Fibroblast of lung (primary cell): ENCODE measurements at regions not wholly inside any gene's neighbourhood (a gene's known extent, or its start where the extent isn't known, plus 50 kb on each side); places are given as distances from the start of the nearest gene placed in this dataset.

Experiments used
- DNase-seq, 2 donors: peaks; one replicate each; pipeline versions ENCODE4 v3.0.0 to v3.0.0-alpha.2; 2010; ENCODE audit warnings: low read depth in 2 of 2
- H2AFZ ChIP-seq: 2 replicates; pipeline ENCODE4 v1.5.1; 2012; ENCODE audit warnings: low read length, control low read depth, inconsistent platforms
- H3K27ac ChIP-seq: 2 replicates; pipeline ENCODE4 v1.5.1; 2011; ENCODE audit warnings: low read length, control low read depth; ENCODE audit not compliant: insufficient read depth
- H3K27me3 ChIP-seq: 2 replicates; pipeline ENCODE4 v1.5.1; 2011; ENCODE audit warnings: mild to moderate bottlenecking, low read length; ENCODE audit not compliant: control insufficient read depth, insufficient read depth
- H3K36me3 ChIP-seq: 2 replicates; pipeline ENCODE4 v1.5.1; 2011; ENCODE audit warnings: low read length; ENCODE audit not compliant: control insufficient read depth, insufficient read depth
- H3K4me1 ChIP-seq: 2 replicates; pipeline ENCODE4 v1.5.1; 2011; ENCODE audit warnings: low read length; ENCODE audit not compliant: control insufficient read depth, insufficient read depth; ENCODE audit errors: extremely low read depth
- H3K4me2 ChIP-seq: 2 replicates; pipeline ENCODE4 v1.5.1; 2011; ENCODE audit warnings: low read length, control low read depth; ENCODE audit not compliant: insufficient read depth; ENCODE audit errors: extremely low read depth
- H3K4me3 ChIP-seq, 4 experiments: fragments of 200-600 bp in 1 of 4; sonication (generic) in 1 of 4; replicated peaks in 1 of 4; 2 replicates each; pipeline ENCODE4 v1.5.1; 2011 to 2016; ENCODE audit warnings: low read length in 4 of 4, low read depth in 3 of 4, mild to moderate bottlenecking in 3 of 4, control low read depth in 2 of 4, inconsistent platforms in 1 of 4, mixed read lengths in 1 of 4; ENCODE audit not compliant: insufficient read depth in 1 of 4; ENCODE audit errors: control extremely low read depth in 1 of 4
- H3K79me2 ChIP-seq: 2 replicates; pipeline ENCODE4 v1.5.1; 2012; ENCODE audit warnings: mild to moderate bottlenecking, low read length, inconsistent platforms; ENCODE audit not compliant: control insufficient read depth, insufficient read depth
- H3K9ac ChIP-seq: 2 replicates; pipeline ENCODE4 v1.5.1; 2011; ENCODE audit warnings: mild to moderate bottlenecking, low read length, control low read depth; ENCODE audit not compliant: insufficient read depth
- H3K9me3 ChIP-seq: 2 replicates; pipeline ENCODE4 v1.5.1; 2012; ENCODE audit warnings: low read depth, low read length; ENCODE audit not compliant: control insufficient read depth, insufficient read depth
- H4K20me1 ChIP-seq: 2 replicates; pipeline ENCODE4 v1.5.1; 2011; ENCODE audit warnings: low read length; ENCODE audit not compliant: control insufficient read depth, insufficient read depth; ENCODE audit errors: extremely low read depth
- CTCF ChIP-seq, 2 donors: IDR thresholded peaks in 1 of 2; conservative IDR thresholded peaks in 1 of 2; 1 replicate in 1 of 2; 2 replicates in 1 of 2; pipeline ENCODE4 v1.5.1; 2011 to 2012; ENCODE audit warnings: low read length in 2 of 2, control low read depth in 1 of 2, inconsistent platforms in 1 of 2, low read depth in 1 of 2, mild to moderate bottlenecking in 1 of 2
- EZH2 ChIP-seq: IDR thresholded peaks from 2 replicates; pipeline ENCODE4 v1.5.1; 2012; ENCODE audit warnings: low read length, control low read depth, mild to moderate bottlenecking; ENCODE audit errors: missing control alignments

DNA sequence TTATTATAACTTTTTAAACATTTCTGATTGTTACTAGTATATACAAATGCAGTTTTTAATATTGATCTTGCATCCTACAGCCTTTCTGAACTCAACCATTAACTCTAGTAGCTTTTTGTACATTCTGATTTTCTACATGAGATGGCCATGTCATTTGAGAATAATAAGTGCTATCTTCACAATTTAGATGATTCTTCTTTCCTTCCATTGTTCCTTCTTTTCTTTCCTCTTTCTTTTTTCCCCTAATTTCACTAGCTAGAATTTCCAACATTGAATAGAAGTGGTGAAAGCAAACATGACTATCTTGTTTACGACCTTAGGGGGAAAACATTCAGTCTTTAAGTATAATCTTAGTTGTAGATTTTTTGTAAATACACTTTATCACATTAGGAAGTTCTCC, 128.2 kb upstream of the PRSS16 start:
- Histone ChIP-seq H4K20me1 (no peaks in the 10 kb centered on the region), H3K4me2 (no peak overlapping the region), H3K4me3 (no peak overlapping the region), H3K4me1 (no peaks in the 10 kb centered on the region), H3K9ac (no peak overlapping the region), H2AFZ (no peak overlapping the region), H3K9me3 (no peaks in the 10 kb centered on the region), H3K27ac (no peak overlapping the region), H3K27me3 (no peaks in the 10 kb centered on the region), H3K79me2 (no peaks in the 10 kb centered on the region), H3K36me3 (no peaks in the 10 kb centered on the region)
- no peak for DNase-seq
- TF ChIP-seq EZH2 (no peak), CTCF (conservative IDR thresholded peaks at IDR 0.05 in 1 of 2, IDR thresholded peaks at IDR 0.05 in 1 of 2; ENCODE audit: low read depth in 1 of 2, low read length in 2 of 2) (no peak)

DNA sequence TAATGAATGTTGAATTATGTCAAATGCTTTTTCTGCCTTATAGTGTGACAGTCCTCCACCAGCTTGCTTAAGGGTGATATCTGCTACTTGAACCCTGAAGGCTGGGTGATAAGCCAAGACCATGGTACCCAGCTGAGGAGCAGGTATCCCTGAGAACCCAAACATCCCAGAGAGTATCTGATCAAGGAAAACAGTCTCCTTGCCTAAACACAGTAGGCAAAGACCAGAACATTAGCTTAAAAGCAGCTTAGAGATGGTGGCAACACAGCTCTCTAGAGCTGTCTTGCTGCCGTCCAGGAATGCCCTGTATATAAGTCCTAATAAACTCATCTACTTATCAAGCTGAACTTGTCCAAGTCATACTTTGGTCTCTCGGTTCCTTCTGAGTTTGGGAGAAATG, 127.7 kb upstream of the PRSS16 start:
- no peaks in the 10 kb centered on the region for H3K9me3 ChIP-seq
- H3K4me2 ChIP-seq, result no peak overlapping the region
- H4K20me1 ChIP-seq, result no peaks in the 10 kb centered on the region
- no peak for DNase-seq
- H3K27me3 ChIP-seq, result no peaks in the 10 kb centered on the region
- no peak overlapping the region for H3K9ac ChIP-seq
- TF ChIP-seq CTCF (conservative IDR thresholded peaks at IDR 0.05 in 1 of 2, IDR thresholded peaks at IDR 0.05 in 1 of 2; ENCODE audit: low read depth in 1 of 2, low read length in 2 of 2), result no peak
- TF ChIP-seq EZH2, result no peak
- H3K36me3 ChIP-seq, result no peaks in the 10 kb centered on the region
- no peak overlapping the region for H3K4me3 ChIP-seq
- H3K27ac ChIP-seq, result no peak overlapping the region
- H2AFZ ChIP-seq, result no peak overlapping the region
- H3K4me1 ChIP-seq, result no peaks in the 10 kb centered on the region
- H3K79me2 ChIP-seq, result no peaks in the 10 kb centered on the region

DNA sequence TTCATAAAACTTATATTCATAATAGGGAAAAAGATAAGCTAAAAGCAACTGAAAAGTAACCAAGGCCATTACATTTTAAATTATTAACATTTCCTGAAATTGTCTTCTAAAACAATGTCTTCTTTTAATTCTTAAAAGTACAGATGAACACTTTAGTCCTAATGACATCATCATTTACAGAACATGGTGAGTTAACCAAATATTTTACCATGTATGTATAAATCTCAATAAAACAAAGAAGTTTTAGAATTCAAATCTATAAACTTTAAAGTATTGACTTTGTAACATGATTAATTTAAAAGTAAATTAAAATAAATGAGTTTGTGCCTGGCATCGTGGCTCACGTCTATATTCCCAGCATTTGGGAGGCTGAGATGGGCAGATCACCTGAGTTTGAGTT, 125.9 kb upstream of the PRSS16 start:
- Histone ChIP-seq H3K9ac (no peak overlapping the region), H2AFZ (no peak overlapping the region), H3K9me3 (no peaks in the 10 kb centered on the region), H4K20me1 (no peaks in the 10 kb centered on the region), H3K4me2 (no peak overlapping the region), H3K79me2 (no peaks in the 10 kb centered on the region), H3K27me3 (no peaks in the 10 kb centered on the region), H3K27ac (no peak overlapping the region), H3K4me3 (no peak overlapping the region), H3K36me3 (no peaks in the 10 kb centered on the region), H3K4me1 (no peaks in the 10 kb centered on the region)
- no peak for DNase-seq
- no peak for TF ChIP-seq EZH2
- no peak for TF ChIP-seq CTCF (conservative IDR thresholded peaks at IDR 0.05 in 1 of 2, IDR thresholded peaks at IDR 0.05 in 1 of 2; ENCODE audit: low read depth in 1 of 2, low read length in 2 of 2)
